ENCODE measurements at regions not wholly inside any gene's neighbourhood (a gene's known extent, or its start where the extent isn't known, plus 50 kb on each side); places are given as distances from the start of the nearest gene placed in this dataset.

DNA sequence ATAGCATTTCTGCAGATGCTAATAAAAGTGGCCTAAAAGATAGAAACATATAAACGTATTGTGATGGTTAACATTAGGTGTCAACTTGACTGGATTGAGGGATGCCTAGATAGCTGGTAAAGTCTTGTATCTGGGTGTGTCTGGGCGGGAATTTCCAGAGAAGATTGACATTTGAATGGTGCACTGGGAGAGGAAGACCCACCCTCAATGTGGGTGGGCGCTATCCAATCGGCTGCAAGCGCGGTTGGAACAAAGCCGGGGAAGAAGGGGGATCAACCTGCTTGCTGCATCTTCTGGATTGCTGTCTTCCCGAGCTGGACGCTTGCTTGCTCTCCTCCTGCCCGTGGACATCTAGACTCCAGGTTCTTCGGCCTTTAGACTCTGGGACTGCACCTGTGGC lies 114.0 kb upstream of the ZNF644 start:
- intact Hi-C loops (cut with micrococcal nuclease) = no loop called here
- no peak for DNase-seq
- TF ChIP-seq, protein P1, sequence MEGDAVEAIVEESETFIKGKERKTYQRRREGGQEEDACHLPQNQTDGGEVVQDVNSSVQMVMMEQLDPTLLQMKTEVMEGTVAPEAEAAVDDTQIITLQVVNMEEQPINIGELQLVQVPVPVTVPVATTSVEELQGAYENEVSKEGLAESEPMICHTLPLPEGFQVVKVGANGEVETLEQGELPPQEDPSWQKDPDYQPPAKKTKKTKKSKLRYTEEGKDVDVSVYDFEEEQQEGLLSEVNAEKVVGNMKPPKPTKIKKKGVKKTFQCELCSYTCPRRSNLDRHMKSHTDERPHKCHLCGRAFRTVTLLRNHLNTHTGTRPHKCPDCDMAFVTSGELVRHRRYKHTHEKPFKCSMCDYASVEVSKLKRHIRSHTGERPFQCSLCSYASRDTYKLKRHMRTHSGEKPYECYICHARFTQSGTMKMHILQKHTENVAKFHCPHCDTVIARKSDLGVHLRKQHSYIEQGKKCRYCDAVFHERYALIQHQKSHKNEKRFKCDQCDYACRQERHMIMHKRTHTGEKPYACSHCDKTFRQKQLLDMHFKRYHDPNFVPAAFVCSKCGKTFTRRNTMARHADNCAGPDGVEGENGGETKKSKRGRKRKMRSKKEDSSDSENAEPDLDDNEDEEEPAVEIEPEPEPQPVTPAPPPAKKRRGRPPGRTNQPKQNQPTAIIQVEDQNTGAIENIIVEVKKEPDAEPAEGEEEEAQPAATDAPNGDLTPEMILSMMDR (IDR thresholded peaks at IDR 0.05; ENCODE audit: borderline replicate concordance) = no peak
- no peaks in the 10 kb centered on the region for H3K4me1 ChIP-seq
- H3K27ac ChIP-seq (replicated peaks) = no peak overlapping the region
- H3K4me3 ChIP-seq = no peak overlapping the region
- peaks cover 16% of the 10 kb centered on the region for H3K27me3 ChIP-seq (ENCODE audit: low read depth)
- no peaks in the 10 kb centered on the region for H3K36me3 ChIP-seq
- no peaks in the 10 kb centered on the region for H3K9me3 ChIP-seq (replicated peaks)

DNA sequence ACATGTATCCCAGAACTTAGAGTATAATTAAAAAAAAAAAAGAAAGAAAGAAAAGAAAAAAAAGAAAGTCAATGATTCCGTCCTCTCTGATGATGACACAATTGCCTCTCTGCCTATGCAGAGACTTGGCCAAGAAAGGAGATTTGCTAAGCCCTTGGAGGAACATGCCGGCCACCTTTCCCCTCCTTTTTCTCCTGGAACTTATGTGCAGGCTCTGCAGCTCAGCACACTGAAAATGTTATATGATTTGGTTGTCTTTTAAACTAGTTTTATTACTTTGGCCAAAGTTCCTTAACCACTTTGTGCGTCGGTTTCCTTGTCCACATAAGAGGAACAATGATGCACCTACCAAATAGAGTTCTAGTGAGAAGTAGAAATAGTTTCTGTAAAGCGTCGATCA lies 111.4 kb upstream of the ZNF644 start:
- intact Hi-C loops (cut with micrococcal nuclease) = no loop called here
- H3K9me3 ChIP-seq (replicated peaks) = no peaks in the 10 kb centered on the region
- TF ChIP-seq, protein P1 (IDR thresholded peaks at IDR 0.05; ENCODE audit: borderline replicate concordance) = no peak

GRCh38 chr1:91130256-91130985 lies 108.6 kb upstream of the ZNF644 start:
- Histone ChIP-seq H3K27me3 (ENCODE audit: low read depth) (peaks cover 32% of the 10 kb centered on the region), H3K36me3 (no peaks in the 10 kb centered on the region), H3K27ac (replicated peaks) (no peak overlapping the region), H3K4me1 (no peaks in the 10 kb centered on the region), H3K9me3 (replicated peaks) (no peaks in the 10 kb centered on the region), H3K4me3 (no peak overlapping the region)
- no peak for DNase-seq
- TF ChIP-seq, protein P1 (IDR thresholded peaks at IDR 0.05; ENCODE audit: borderline replicate concordance) = no peak
- intact Hi-C loops (cut with micrococcal nuclease) = no loop called here

More for the DNA sequence above, 111.4 kb upstream of the ZNF644 start:
- Histone ChIP-seq H3K4me1 (no peaks in the 10 kb centered on the region), H3K36me3 (no peaks in the 10 kb centered on the region), H3K27me3 (ENCODE audit: low read depth) (peaks cover 32% of the 10 kb centered on the region), H3K4me3 (no peak overlapping the region), H3K27ac (replicated peaks) (no peak overlapping the region)
- no peak for DNase-seq

DNA sequence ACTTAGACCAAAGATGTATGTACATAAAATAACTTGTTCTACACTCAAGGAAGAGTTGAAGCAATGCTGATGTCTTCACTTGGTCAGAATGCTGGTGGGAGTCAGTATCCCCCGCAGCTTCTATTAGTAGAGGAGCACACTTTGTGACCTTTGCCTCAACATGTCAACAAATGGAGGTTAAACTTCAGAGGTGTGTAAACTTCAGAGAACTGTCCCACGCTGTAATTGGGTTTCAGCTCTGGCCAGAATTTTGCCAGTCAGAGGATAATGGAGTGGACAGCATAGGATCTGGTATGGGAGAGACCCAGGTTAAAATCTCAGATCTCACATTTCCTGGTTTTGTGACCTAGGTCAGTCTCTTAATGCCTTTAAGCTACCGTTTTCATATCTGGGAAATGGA lies 107.6 kb upstream of the ZNF644 start:
- Histone ChIP-seq H3K27me3 (ENCODE audit: low read depth) (peaks cover 32% of the 10 kb centered on the region), H3K9me3 (replicated peaks) (no peaks in the 10 kb centered on the region), H3K4me3 (no peak overlapping the region), H3K27ac (replicated peaks) (no peak overlapping the region), H3K4me1 (no peaks in the 10 kb centered on the region), H3K36me3 (no peaks in the 10 kb centered on the region)
- DNase-seq = no peak
- intact Hi-C loops (cut with micrococcal nuclease) = no loop called here
- TF ChIP-seq, protein P1 (IDR thresholded peaks at IDR 0.05; ENCODE audit: borderline replicate concordance) = no peak

- Histone ChIP-seq H3K4me1 (no peaks in the 10 kb centered on the region), H3K27ac (replicated peaks) (no peak overlapping the region), H3K9me3 (replicated peaks) (no peaks in the 10 kb centered on the region), H3K36me3 (no peaks in the 10 kb centered on the region), H3K27me3 (ENCODE audit: low read depth) (peaks cover 32% of the 10 kb centered on the region), H3K4me3 (no peak overlapping the region)
- intact Hi-C loops (cut with micrococcal nuclease) = no loop called here
- no peak for DNase-seq
- TF ChIP-seq, protein P1 (IDR thresholded peaks at IDR 0.05; ENCODE audit: borderline replicate concordance) = no peak
Measured at GRCh38 chr1:91129017-91129416, 107.2 kb upstream of the ZNF644 start.
